Panc1 (cell line): ENCODE measurements at regions not wholly inside any gene's neighbourhood (a gene's known extent, or its start where the extent isn't known, plus 50 kb on each side); places are given as distances from the start of the nearest gene placed in this dataset.

Source experiments
- ATAC-seq: fragments of 200-7000 bp; cut with Tn5 transposase; 2 replicates; pipeline ENCODE4 v1.9.1; 2020; ENCODE audit warnings: mild to moderate bottlenecking, moderate library complexity
- BruUV-seq: library from RNA; stranded (reverse); fragments of 400-500 nt; replicated peaks from 2 replicates; lab custom pipeline; 2021; lab: Mats Ljungman, UMichigan
- CTCF ChIA-PET: fragments of 300-600 bp; sonication (Branson Sonifier 250); formaldehyde crosslinking; loops from one replicate; lab custom pipeline; 2022; ENCODE audit warnings: antibody characterized with exemption; lab: Charles Lee
- POLR2A ChIA-PET: fragments of 300-600 bp; sonication (Branson Sonifier 250); formaldehyde crosslinking; loops from one replicate; lab custom pipeline; 2022; ENCODE audit warnings: antibody characterized with exemption; lab: Charles Lee
- DNase-seq: peaks from one replicate; pipeline ENCODE4 v3.0.0-alpha.2; 2010; ENCODE audit warnings: low read depth, low spot score
- H3K27ac ChIP-seq: 2 replicates; pipeline ENCODE4 v1.5.1; 2011; ENCODE audit warnings: mild to moderate bottlenecking, low read length, inconsistent platforms
- H3K27me3 ChIP-seq: fragments of 200-500 bp; sonication (Bioruptor generic); 2 replicates; pipeline ENCODE4 v1.6.0; 2014; ENCODE audit warnings: low read length, inconsistent platforms; ENCODE audit not compliant: control insufficient read depth, insufficient read depth
- H3K36me3 ChIP-seq: fragments of 200-500 bp; sonication (Bioruptor generic); 2 replicates; pipeline ENCODE4 v1.5.1; 2014; ENCODE audit warnings: inconsistent platforms, mild to moderate bottlenecking, low read length, moderate library complexity; ENCODE audit not compliant: control insufficient read depth, insufficient read depth
- H3K4me1 ChIP-seq: 2 replicates; pipeline ENCODE4 v1.5.1; 2011; ENCODE audit warnings: inconsistent platforms, mild to moderate bottlenecking, low read length, moderate library complexity; ENCODE audit not compliant: control insufficient read depth, insufficient read depth
- H3K4me3 ChIP-seq, 2 experiments: 2 replicates each; pipeline ENCODE4 v1.5.1; 2011 to 2012; ENCODE audit warnings: low read depth in 2 of 2, low read length in 2 of 2, mild to moderate bottlenecking in 2 of 2, inconsistent platforms in 1 of 2, moderate library complexity in 1 of 2
- H3K9me3 ChIP-seq: fragments of 200-500 bp; sonication (Bioruptor generic); 2 replicates; pipeline ENCODE4 v1.5.1; 2014; ENCODE audit warnings: low read depth, mild to moderate bottlenecking, inconsistent platforms, low read length, moderate library complexity; ENCODE audit not compliant: control insufficient read depth, insufficient read depth
- POLR2AphosphoS5 ChIP-seq: IDR thresholded peaks from 2 replicates; pipeline ENCODE4 v1.6.1; 2012; ENCODE audit warnings: mild to moderate bottlenecking, low read depth, low read length, moderate library complexity
- SIN3A ChIP-seq: IDR thresholded peaks from 2 replicates; pipeline ENCODE4 v1.6.1; 2012; ENCODE audit warnings: low read depth, mild to moderate bottlenecking, low read length, moderate library complexity, borderline replicate concordance; ENCODE audit not compliant: insufficient read depth
- TCF7L2 ChIP-seq: IDR thresholded peaks from 2 replicates; pipeline ENCODE4 v1.6.1; 2011; ENCODE audit warnings: mild to moderate bottlenecking, low read depth, low read length, inconsistent platforms
- in situ Hi-C: cut with HindIII; loops from 2 replicates; pipeline ENCODE4 v1.10.0; 2016; ENCODE audit warnings: low sequenced_read_pairs, low pct_unique_long_range_greater_than_20kb
- intact Hi-C: fragments of 100-400 bp; cut with micrococcal nuclease; formaldehyde crosslinking; loops from one replicate; pipeline ENCODE4 v1.10.0; 2022; ENCODE audit not compliant: unreplicated experiment
- TF ChIP-seq, protein P1 (sequence below): fragments of 450-650 bp; IDR thresholded peaks from 2 replicates; pipeline ENCODE4 v1.5.1; 2017; ENCODE audit warnings: mild to moderate bottlenecking
- TF ChIP-seq, protein P2 (sequence below), 2 experiments: IDR thresholded peaks; 2 replicates each; pipeline ENCODE4 v1.6.1; 2011 to 2012; ENCODE audit warnings: low read depth in 2 of 2, control low read depth in 1 of 2, low read length in 1 of 2, mild to moderate bottlenecking in 1 of 2, moderate library complexity in 1 of 2; ENCODE audit not compliant: insufficient read depth in 1 of 2

DNA sequence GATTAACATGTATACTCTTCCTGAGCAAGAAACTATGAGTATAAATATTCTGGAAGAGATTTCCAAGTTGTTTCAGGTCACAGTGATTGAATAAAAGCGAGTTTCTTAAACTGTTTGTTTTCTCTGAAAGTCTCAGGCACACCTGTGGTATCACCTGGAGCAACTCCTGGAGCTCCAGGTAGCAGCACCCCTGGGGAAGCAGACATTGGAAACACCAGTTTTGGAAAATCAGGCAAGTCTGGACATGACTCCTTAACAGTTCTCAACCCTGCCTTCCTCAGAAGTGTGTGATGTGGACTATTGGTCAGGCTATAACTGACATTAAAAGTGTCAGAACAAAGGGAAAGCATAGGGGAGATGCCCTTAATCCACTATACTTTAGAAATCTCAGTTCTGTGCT is 217.6 kb upstream of the CNTN1 start:
- intact Hi-C loops (no loop called here), in situ Hi-C loops (no loop called here)
- CTCF ChIA-PET, result no interaction called here
- no peaks in the 10 kb centered on the region for H3K4me1 ChIP-seq
- H3K27me3 ChIP-seq, result no peaks in the 10 kb centered on the region
- no peaks in the 10 kb centered on the region; the same call in 1 of the 2 replicates for H3K9me3 ChIP-seq
- H3K4me3 ChIP-seq, result no peak overlapping the region
- no peak for DNase-seq
- no TSS peak for BruUV-seq
- ATAC-seq, result no peak
- no peaks in the 10 kb centered on the region for H3K36me3 ChIP-seq
- H3K27ac ChIP-seq, result no peak overlapping the region
- TF ChIP-seq SIN3A (no peak), TCF7L2 (no peak), POLR2AphosphoS5 (no peak)
- TF ChIP-seq, protein P1, sequence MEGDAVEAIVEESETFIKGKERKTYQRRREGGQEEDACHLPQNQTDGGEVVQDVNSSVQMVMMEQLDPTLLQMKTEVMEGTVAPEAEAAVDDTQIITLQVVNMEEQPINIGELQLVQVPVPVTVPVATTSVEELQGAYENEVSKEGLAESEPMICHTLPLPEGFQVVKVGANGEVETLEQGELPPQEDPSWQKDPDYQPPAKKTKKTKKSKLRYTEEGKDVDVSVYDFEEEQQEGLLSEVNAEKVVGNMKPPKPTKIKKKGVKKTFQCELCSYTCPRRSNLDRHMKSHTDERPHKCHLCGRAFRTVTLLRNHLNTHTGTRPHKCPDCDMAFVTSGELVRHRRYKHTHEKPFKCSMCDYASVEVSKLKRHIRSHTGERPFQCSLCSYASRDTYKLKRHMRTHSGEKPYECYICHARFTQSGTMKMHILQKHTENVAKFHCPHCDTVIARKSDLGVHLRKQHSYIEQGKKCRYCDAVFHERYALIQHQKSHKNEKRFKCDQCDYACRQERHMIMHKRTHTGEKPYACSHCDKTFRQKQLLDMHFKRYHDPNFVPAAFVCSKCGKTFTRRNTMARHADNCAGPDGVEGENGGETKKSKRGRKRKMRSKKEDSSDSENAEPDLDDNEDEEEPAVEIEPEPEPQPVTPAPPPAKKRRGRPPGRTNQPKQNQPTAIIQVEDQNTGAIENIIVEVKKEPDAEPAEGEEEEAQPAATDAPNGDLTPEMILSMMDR, result no peak
- TF ChIP-seq, protein P2, sequence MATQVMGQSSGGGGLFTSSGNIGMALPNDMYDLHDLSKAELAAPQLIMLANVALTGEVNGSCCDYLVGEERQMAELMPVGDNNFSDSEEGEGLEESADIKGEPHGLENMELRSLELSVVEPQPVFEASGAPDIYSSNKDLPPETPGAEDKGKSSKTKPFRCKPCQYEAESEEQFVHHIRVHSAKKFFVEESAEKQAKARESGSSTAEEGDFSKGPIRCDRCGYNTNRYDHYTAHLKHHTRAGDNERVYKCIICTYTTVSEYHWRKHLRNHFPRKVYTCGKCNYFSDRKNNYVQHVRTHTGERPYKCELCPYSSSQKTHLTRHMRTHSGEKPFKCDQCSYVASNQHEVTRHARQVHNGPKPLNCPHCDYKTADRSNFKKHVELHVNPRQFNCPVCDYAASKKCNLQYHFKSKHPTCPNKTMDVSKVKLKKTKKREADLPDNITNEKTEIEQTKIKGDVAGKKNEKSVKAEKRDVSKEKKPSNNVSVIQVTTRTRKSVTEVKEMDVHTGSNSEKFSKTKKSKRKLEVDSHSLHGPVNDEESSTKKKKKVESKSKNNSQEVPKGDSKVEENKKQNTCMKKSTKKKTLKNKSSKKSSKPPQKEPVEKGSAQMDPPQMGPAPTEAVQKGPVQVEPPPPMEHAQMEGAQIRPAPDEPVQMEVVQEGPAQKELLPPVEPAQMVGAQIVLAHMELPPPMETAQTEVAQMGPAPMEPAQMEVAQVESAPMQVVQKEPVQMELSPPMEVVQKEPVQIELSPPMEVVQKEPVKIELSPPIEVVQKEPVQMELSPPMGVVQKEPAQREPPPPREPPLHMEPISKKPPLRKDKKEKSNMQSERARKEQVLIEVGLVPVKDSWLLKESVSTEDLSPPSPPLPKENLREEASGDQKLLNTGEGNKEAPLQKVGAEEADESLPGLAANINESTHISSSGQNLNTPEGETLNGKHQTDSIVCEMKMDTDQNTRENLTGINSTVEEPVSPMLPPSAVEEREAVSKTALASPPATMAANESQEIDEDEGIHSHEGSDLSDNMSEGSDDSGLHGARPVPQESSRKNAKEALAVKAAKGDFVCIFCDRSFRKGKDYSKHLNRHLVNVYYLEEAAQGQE (IDR thresholded peaks at IDR 0.05; ENCODE audit: insufficient read depth in 1 of 2, low read depth in 2 of 2, low read length in 1 of 2), result no peak
- POLR2A ChIA-PET, result no interaction called here

DNA sequence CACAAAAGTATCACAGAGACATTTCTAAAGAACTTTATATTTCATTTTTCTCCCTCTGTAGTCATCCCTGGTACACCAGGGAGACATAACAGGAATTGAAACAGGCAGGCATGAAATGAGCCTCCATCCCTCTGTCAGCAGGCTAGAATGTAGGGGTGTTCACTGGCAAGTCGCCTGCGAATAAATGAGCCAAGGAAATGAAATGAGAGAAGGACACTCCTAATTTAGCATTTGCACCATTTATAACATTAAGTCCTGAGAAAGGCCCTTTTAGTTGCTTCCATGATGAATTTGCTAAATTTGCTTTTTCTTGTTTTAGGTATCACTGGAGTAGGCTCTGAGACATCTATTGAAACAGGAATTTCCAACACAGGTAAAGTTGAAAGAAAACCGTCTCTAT is 192.4 kb upstream of the CNTN1 start:
- CTCF ChIA-PET, result no interaction called here

More for the DNA sequence above, 192.4 kb upstream of the CNTN1 start:
- TF ChIP-seq, protein P2 (IDR thresholded peaks at IDR 0.05; ENCODE audit: insufficient read depth in 1 of 2, low read depth in 2 of 2, low read length in 1 of 2), result no peak
- TF ChIP-seq, protein P1, result no peak
- TF ChIP-seq POLR2AphosphoS5 (no peak), TCF7L2 (no peak), SIN3A (no peak)
- H3K36me3 ChIP-seq, result no peaks in the 10 kb centered on the region
- no peaks in the 10 kb centered on the region for H3K9me3 ChIP-seq
- ATAC-seq (no peak), DNase-seq (no peak)
- in situ Hi-C loops, result no loop called here
- no peaks in the 10 kb centered on the region for H3K4me1 ChIP-seq
- POLR2A ChIA-PET, result no interaction called here
- H3K4me3 ChIP-seq, result no peak overlapping the region
- intact Hi-C loops, result no loop called here
- no peak overlapping the region for H3K27ac ChIP-seq
- no peaks in the 10 kb centered on the region for H3K27me3 ChIP-seq
- BruUV-seq, result no TSS peak
